Loucy (cell line): ENCODE measurements at regions not wholly inside any gene's neighbourhood (a gene's known extent, or its start where the extent isn't known, plus 50 kb on each side); places are given as distances from the start of the nearest gene placed in this dataset.
A peak's percentile ranks its signal among the peaks of the same experiment; 100 is the strongest.

ENCODE experiments used
- H2AFZ ChIP-seq: fragments of 200-600 bp; sonication (generic); 2 replicates; pipeline ENCODE4 v1.6.0; 2016; ENCODE audit warnings: antibody characterized with exemption, mild to moderate bottlenecking, low read length, moderate library complexity
- H3F3A ChIP-seq: fragments of 200-600 bp; 2 replicates; pipeline ENCODE4 v1.6.0; 2016; ENCODE audit warnings: antibody characterized with exemption, low read depth, mild to moderate bottlenecking
- H3K27me3 ChIP-seq: fragments of 200-600 bp; sonication (generic); 2 replicates; pipeline ENCODE4 v1.6.1; 2014; ENCODE audit warnings: low read length, mild to moderate bottlenecking; ENCODE audit not compliant: insufficient read depth, poor library complexity, severe bottlenecking
- H3K36me3 ChIP-seq: fragments of 200-600 bp; sonication (generic); 2 replicates; pipeline ENCODE4 v1.6.1; 2016; ENCODE audit warnings: low read length; ENCODE audit not compliant: insufficient read depth
- H3K4me1 ChIP-seq: fragments of 200-600 bp; sonication (generic); 2 replicates; pipeline ENCODE4 v1.5.1; 2014; ENCODE audit warnings: low read length, mild to moderate bottlenecking; ENCODE audit not compliant: insufficient read depth, poor library complexity, severe bottlenecking
- H3K4me2 ChIP-seq: fragments of 200-600 bp; sonication (generic); 2 replicates; pipeline ENCODE4 v1.6.0; 2014; ENCODE audit warnings: antibody characterized with exemption, low read length, low read depth, mild to moderate bottlenecking; ENCODE audit not compliant: poor library complexity, severe bottlenecking
- H3K4me3 ChIP-seq: fragments of 200-600 bp; sonication (generic); 2 replicates; pipeline ENCODE4 v1.5.1; 2014; ENCODE audit warnings: low read length, mild to moderate bottlenecking, mixed read lengths; ENCODE audit not compliant: poor library complexity, severe bottlenecking
- H3K79me2 ChIP-seq: fragments of 200-600 bp; sonication (generic); 2 replicates; pipeline ENCODE4 v1.6.1; 2014; ENCODE audit warnings: low read length; ENCODE audit not compliant: insufficient read depth
- H3K9ac ChIP-seq: fragments of 200-600 bp; sonication (generic); 2 replicates; pipeline ENCODE4 v1.6.0; 2014; ENCODE audit warnings: mild to moderate bottlenecking, low read depth, low read length, moderate library complexity; ENCODE audit not compliant: poor library complexity, severe bottlenecking
- H3K9me2 ChIP-seq: fragments of 200-600 bp; sonication (generic); replicated peaks from 2 replicates; pipeline ENCODE4 v1.6.1; 2016; ENCODE audit warnings: low read depth, low read length, mixed read lengths
- H3K9me3 ChIP-seq: fragments of 200-600 bp; sonication (generic); 2 replicates; pipeline ENCODE4 v1.6.1; 2014; ENCODE audit warnings: mild to moderate bottlenecking, antibody characterized with exemption, low read length, low read depth; ENCODE audit not compliant: insufficient read depth
- H4K20me1 ChIP-seq: fragments of 200-600 bp; sonication (generic); 2 replicates; pipeline ENCODE4 v1.6.0; 2014; ENCODE audit warnings: antibody characterized with exemption, low read length, mild to moderate bottlenecking; ENCODE audit not compliant: insufficient read depth, poor library complexity, severe bottlenecking
- EZH2phosphoT487 ChIP-seq: fragments of 200-600 bp; IDR thresholded peaks from 2 replicates; pipeline ENCODE4 v1.6.1; 2018; ENCODE audit warnings: antibody characterized with exemption, mild to moderate bottlenecking, moderate library complexity, borderline replicate concordance
- TF ChIP-seq, protein P1 (sequence below): fragments of 200-600 bp; sonication (generic); conservative IDR thresholded peaks from 2 replicates; pipeline ENCODE4 v1.5.1; 2014; ENCODE audit warnings: mild to moderate bottlenecking, antibody characterized with exemption, low read length

GRCh38 chr7:19491821-19492452 is 216.9 kb downstream of the POLR1F start:
- H2AFZ ChIP-seq = peak overlapping the region; percentile 77
- no peak overlapping the region for H3K4me3 ChIP-seq
- H4K20me1 ChIP-seq = no peaks in the 10 kb centered on the region
- H3K27me3 ChIP-seq = no peaks in the 10 kb centered on the region
- H3K36me3 ChIP-seq = no peaks in the 10 kb centered on the region
- no peaks in the 10 kb centered on the region for H3K9me2 ChIP-seq
- TF ChIP-seq, protein P1, sequence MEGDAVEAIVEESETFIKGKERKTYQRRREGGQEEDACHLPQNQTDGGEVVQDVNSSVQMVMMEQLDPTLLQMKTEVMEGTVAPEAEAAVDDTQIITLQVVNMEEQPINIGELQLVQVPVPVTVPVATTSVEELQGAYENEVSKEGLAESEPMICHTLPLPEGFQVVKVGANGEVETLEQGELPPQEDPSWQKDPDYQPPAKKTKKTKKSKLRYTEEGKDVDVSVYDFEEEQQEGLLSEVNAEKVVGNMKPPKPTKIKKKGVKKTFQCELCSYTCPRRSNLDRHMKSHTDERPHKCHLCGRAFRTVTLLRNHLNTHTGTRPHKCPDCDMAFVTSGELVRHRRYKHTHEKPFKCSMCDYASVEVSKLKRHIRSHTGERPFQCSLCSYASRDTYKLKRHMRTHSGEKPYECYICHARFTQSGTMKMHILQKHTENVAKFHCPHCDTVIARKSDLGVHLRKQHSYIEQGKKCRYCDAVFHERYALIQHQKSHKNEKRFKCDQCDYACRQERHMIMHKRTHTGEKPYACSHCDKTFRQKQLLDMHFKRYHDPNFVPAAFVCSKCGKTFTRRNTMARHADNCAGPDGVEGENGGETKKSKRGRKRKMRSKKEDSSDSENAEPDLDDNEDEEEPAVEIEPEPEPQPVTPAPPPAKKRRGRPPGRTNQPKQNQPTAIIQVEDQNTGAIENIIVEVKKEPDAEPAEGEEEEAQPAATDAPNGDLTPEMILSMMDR = peak; percentile 77
- no peak for TF ChIP-seq EZH2phosphoT487
- H3K9me3 ChIP-seq = no peaks in the 10 kb centered on the region; the same call in 1 of the 2 replicates
- H3K4me1 ChIP-seq = no peaks in the 10 kb centered on the region
- H3K9ac ChIP-seq = no peak overlapping the region
- no peaks in the 10 kb centered on the region for H3K79me2 ChIP-seq
- H3F3A ChIP-seq = no peaks in the 10 kb centered on the region
- no peak overlapping the region for H3K4me2 ChIP-seq

GRCh38 chr7:19491371-19491770 is 217.5 kb downstream of the POLR1F start:
- Histone ChIP-seq H3K9me3 (no peaks in the 10 kb centered on the region; the same call in 1 of the 2 replicates), H4K20me1 (no peaks in the 10 kb centered on the region), H3K27me3 (no peaks in the 10 kb centered on the region), H3K36me3 (no peaks in the 10 kb centered on the region), H3K4me3 (no peak overlapping the region), H3K9ac (no peak overlapping the region), H3K79me2 (no peaks in the 10 kb centered on the region), H3K4me1 (no peaks in the 10 kb centered on the region), H3K9me2 (no peaks in the 10 kb centered on the region), H3F3A (no peaks in the 10 kb centered on the region), H2AFZ (peak overlapping the region; percentile 35; the same call in 1 of the 2 replicates), H3K4me2 (no peak overlapping the region)
- TF ChIP-seq, protein P1 = no peak
- TF ChIP-seq EZH2phosphoT487 = no peak

- no peaks in the 10 kb centered on the region for H3K36me3 ChIP-seq
- no peaks in the 10 kb centered on the region; the same call in 1 of the 2 replicates for H3K9me3 ChIP-seq
- TF ChIP-seq EZH2phosphoT487 = no peak
- TF ChIP-seq, protein P1 = no peak
- no peak overlapping the region for H2AFZ ChIP-seq
- H3K4me1 ChIP-seq = no peaks in the 10 kb centered on the region
- no peak overlapping the region for H3K4me3 ChIP-seq
- no peaks in the 10 kb centered on the region for H3K9me2 ChIP-seq
- no peaks in the 10 kb centered on the region for H3K27me3 ChIP-seq
- no peaks in the 10 kb centered on the region for H3K79me2 ChIP-seq
- no peaks in the 10 kb centered on the region for H3F3A ChIP-seq
- H3K9ac ChIP-seq = no peak overlapping the region
- no peak overlapping the region for H3K4me2 ChIP-seq
- no peaks in the 10 kb centered on the region for H4K20me1 ChIP-seq
Observed at GRCh38 chr7:19489162-19489820, 219.5 kb downstream of the POLR1F start.
